ENCODE measurements at regions not wholly inside any gene's neighbourhood (a gene's known extent, or its start where the extent isn't known, plus 50 kb on each side); places are given as distances from the start of the nearest gene placed in this dataset.

DNA sequence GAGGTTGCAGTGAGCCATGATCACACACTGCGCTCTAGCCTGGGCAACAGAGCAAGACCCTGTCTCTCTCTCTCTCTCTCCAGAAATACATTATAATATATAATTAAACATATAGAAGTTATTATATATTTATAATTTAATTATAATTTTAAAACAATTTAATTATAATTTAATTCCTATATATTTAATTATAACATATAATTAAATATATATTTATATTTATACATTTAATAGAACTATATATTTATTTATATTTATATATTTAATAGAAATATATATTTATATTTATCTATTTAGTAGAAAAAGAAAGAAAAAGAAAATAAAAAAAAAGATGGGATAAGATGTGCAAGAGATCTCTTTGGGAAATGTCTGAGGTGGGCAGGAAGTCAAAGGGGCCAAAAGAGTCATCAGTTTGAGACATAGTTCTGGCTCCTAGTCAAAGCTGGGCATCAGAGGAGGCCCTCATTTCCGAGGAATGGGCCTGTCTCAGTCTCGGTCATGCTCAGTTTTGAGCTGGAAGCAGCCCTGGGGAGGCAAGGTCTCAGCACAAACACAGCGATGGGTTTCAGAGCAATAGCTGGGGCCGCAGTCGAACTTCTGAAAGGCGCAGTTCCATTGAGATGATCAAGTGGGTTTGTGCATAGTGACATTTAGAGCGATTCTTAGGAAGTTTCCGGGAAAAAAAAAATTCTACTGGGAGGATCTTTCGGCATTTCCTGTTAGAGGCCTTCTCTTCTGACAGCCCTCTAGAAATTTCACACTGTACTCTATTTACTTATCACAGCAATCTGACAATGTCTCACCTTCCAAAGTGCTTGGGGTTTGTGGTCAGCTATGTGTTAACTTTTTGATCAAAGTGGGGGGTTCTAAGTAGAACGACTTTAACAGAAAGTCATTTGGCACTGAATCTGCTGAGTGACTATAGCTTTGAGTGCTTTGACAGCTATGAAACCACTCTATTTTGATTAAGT is 58.7 kb upstream of the GZMB start:
- no peak for DNase-seq

DNA sequence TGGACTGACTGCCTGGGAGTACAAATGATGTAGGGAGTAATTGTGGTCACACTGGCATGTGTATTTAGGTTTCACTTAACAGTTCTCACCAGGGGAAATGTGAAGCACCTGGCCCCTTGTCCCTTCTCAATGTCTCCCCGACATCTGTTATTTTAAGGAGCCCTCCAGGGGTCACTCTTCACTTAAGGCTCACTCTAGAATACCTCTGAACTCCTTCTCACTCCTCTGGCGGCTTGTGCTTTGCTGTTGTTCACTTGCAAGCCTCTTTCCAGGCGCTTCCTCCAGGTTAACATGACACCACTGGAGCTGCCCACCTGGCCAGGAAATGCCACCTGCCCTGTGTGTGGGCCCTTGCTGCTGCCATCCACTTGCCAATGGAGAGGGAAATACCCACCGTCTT is 56.5 kb upstream of the GZMB start:
- no peak for DNase-seq

DNA sequence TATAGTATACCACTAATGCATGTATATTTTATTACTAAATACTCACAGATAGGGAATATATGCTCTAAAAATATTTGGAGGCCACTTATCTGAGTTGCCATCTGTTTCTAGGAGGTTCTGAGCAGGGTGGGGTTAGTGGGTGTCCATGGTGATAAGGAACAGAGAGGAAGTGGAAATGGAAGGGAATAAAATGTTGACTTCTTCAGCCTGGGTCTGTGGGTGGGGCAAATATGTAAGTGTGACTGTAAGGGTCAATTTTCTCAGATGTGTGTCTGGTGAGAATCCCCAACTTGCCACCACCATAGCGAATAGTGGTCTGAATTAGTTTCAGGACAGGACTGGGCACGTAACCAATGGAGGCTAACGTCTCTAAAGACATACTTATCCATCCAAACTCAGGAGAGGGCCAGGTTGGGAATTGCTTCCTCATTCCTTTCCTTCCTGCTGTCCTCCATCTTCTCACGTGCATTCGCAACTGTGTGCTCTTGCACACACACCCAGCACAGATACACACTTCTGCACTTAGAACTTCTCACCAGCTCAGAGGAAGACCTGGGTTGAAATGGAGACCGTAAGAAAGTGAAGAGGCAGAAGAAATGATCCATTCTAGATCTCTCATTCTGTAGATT is 54.2 kb upstream of the GZMB start:
- no peak for DNase-seq
